ENCODE measurements at regions not wholly inside any gene's neighbourhood (a gene's known extent, or its start where the extent isn't known, plus 50 kb on each side); places are given as distances from the start of the nearest gene placed in this dataset.

GRCh38 chr14:98229656-98230366 is 1042.2 kb downstream of the BCL11B start:
- DNase-seq = no peak

GRCh38 chr14:98230411-98230810 is 1041.6 kb downstream of the BCL11B start:
- no peak for DNase-seq

GRCh38 chr14:98231210-98231609 is 1040.8 kb downstream of the BCL11B start:
- no peak for DNase-seq

- DNase-seq = no peak
Observed at GRCh38 chr14:98233656-98234055, 1038.3 kb downstream of the BCL11B start.

GRCh38 chr14:98234208-98234607 is 1037.8 kb downstream of the BCL11B start:
- no peak for DNase-seq

- no peak for DNase-seq
Observed at GRCh38 chr14:98236314-98236713, 1035.7 kb downstream of the BCL11B start.

GRCh38 chr14:98237939-98238338 is 1034.1 kb downstream of the BCL11B start:
- DNase-seq = no peak

GRCh38 chr14:98240376-98240775 is 1031.6 kb downstream of the BCL11B start:
- DNase-seq = no peak

- DNase-seq = no peak
Observed at GRCh38 chr14:98242903-98243302, 1029.1 kb downstream of the BCL11B start.

GRCh38 chr14:98243332-98243731 is 1028.7 kb downstream of the BCL11B start:
- no peak for DNase-seq

- DNase-seq = no peak
Observed at GRCh38 chr14:98244162-98244948, 1027.6 kb downstream of the BCL11B start.

GRCh38 chr14:98244966-98245569 is 1026.9 kb downstream of the BCL11B start:
- no peak for DNase-seq

- DNase-seq = no peak
Observed at GRCh38 chr14:98249057-98249456, 1022.9 kb downstream of the BCL11B start.

- no peak for DNase-seq
Observed at GRCh38 chr14:98249476-98249875, 1022.5 kb downstream of the BCL11B start.

- DNase-seq = no peak
Observed at GRCh38 chr14:98252820-98253219, 1019.2 kb downstream of the BCL11B start.

GRCh38 chr14:98259881-98260280 is 1012.1 kb downstream of the BCL11B start:
- no peak for DNase-seq

GRCh38 chr14:98262566-98262965 is 1009.4 kb downstream of the BCL11B start:
- no peak for DNase-seq

- no peak for DNase-seq
Observed at GRCh38 chr14:98269533-98269932, 1002.5 kb downstream of the BCL11B start.

GRCh38 chr14:98270201-98270600 is 1001.8 kb downstream of the BCL11B start:
- no peak for DNase-seq

GRCh38 chr14:98274596-98274995 is 997.4 kb downstream of the BCL11B start:
- no peak for DNase-seq

- DNase-seq = no peak
Observed at GRCh38 chr14:98278800-98279199, 993.2 kb downstream of the BCL11B start.

GRCh38 chr14:98280436-98280835 is 991.6 kb downstream of the BCL11B start:
- no peak for DNase-seq

GRCh38 chr14:98288825-98289224 is 983.2 kb downstream of the BCL11B start:
- DNase-seq = no peak

- no peak for DNase-seq
Observed at GRCh38 chr14:98290596-98290995, 981.4 kb downstream of the BCL11B start.
